HFF-Myc (cell line): ENCODE measurements at regions not wholly inside any gene's neighbourhood (a gene's known extent, or its start where the extent isn't known, plus 50 kb on each side); places are given as distances from the start of the nearest gene placed in this dataset.
A peak's percentile ranks its signal among the peaks of the same experiment; 100 is the strongest.

Source experiments
- DNase-seq: peaks from one replicate; pipeline ENCODE4 v3.0.0-alpha.2; 2011; ENCODE audit warnings: low read depth; ENCODE audit errors: extremely low read depth
- H3K4me3 ChIP-seq: replicated peaks from 2 replicates; pipeline ENCODE4 v1.5.1; 2011; ENCODE audit warnings: low read depth, mild to moderate bottlenecking, control low read depth, low read length
- TF ChIP-seq, protein P1 (sequence below): IDR thresholded peaks from 2 replicates; pipeline ENCODE4 v1.5.1; 2012; ENCODE audit warnings: mild to moderate bottlenecking, low read depth, low read length, control low read depth; ENCODE audit errors: missing control alignments

DNA sequence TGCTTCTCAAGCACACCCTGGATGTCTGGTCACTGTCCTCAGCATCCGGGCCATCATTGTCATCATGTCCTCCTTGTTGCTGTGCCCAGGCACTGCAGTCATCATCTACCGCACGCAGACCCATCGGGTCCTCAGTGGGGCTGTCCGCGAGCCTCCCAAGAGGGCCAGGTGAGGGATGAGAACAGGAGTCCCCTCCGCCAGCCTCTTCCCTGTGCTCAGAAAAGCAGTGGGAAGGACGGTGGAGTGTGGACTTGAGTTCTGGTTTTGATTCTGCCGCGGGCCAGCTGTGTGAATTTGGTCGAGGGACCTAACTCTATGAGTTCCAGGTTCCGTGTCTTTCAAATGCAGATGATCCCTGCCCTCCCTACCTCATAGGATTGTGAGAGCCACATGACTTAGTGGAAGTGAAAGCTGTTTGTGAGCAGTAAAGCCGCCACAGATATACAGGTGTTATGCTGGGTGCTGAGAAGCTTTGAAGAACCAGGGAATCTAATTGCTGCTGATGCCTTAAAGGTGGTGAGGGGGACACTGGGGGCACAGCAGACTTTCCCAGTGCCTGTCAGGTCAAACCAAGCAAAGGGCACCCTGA lies 122.9 kb upstream of the RAP1B start:
- TF ChIP-seq, protein P1, sequence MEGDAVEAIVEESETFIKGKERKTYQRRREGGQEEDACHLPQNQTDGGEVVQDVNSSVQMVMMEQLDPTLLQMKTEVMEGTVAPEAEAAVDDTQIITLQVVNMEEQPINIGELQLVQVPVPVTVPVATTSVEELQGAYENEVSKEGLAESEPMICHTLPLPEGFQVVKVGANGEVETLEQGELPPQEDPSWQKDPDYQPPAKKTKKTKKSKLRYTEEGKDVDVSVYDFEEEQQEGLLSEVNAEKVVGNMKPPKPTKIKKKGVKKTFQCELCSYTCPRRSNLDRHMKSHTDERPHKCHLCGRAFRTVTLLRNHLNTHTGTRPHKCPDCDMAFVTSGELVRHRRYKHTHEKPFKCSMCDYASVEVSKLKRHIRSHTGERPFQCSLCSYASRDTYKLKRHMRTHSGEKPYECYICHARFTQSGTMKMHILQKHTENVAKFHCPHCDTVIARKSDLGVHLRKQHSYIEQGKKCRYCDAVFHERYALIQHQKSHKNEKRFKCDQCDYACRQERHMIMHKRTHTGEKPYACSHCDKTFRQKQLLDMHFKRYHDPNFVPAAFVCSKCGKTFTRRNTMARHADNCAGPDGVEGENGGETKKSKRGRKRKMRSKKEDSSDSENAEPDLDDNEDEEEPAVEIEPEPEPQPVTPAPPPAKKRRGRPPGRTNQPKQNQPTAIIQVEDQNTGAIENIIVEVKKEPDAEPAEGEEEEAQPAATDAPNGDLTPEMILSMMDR = no peak
- no peak overlapping the region for H3K4me3 ChIP-seq
- no peak for DNase-seq

DNA sequence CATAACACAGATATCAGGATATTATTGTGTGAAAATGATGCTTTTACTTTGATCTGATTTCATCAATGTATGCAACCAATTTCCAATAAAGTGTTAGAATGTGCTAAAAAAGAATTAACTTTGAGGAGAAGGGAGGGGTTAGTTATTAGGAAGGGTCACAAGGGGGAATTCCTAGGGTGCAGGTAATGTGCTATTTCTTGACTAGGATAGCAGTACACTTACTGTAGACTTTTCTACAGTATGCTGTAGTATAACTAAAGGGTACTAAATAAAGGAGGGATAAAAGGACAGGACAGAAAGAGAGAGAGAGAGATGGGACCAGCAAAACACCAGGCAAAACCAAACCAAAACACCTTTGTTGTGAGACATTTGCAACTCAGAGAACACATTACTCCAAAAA lies 121.4 kb upstream of the RAP1B start:
- H3K4me3 ChIP-seq = no peak overlapping the region
- TF ChIP-seq, protein P1 = no peak
- DNase-seq = no peak

DNA sequence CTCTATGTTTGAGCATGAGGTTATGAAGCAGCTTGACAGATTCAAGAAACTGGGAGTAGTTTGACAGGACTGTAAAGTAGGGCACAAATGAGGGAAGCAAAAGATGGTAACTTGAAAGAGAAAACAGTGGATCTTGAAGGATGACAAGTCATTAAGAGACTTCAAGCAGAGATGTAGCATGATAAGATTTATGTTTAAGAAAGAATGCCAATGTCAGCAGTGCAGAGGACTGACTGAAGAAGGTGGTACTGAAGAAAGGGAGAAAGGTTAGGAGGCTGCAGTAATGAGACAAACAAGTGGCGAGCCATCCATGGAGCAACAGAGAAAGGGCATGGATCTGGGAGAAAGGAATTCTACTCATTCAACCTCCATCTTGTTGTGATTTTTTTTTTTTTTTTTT lies 120.2 kb upstream of the RAP1B start:
- TF ChIP-seq, protein P1 = no peak
- no peak for DNase-seq
- no peak overlapping the region for H3K4me3 ChIP-seq

DNA sequence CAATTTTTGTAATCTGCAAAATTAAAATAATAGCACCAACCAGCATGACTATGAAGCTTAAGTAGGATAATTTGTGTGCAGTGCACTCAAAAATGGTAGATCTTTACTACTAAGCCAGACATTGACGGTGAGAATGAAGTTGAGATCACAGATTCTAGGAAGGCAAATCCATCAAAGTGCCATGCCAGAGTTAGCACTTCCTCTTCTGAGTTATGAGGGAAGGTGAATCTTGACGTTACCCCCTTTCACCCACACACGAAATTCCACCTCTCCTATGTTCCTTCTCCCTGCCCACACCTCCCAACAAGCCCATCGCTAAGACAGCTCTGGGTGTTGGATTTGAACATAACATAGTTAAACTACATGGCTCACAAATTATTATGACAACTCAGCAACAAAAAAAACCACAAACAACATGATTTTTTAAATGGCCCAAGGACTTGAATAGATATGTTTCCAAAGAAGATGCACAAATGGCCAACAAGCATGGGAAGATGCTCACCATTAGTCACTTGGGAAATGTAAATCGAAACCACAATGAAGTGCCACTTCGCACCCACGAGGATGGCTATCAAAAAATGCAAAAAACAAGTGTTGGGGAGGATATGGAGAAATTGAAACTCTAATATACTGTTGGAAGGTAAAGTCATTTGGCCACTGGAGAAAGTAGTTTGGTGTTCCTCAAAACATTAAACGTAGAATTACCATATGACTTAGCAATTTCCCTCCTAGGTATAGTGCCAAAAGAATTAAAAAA lies 119.3 kb upstream of the RAP1B start:
- H3K4me3 ChIP-seq = no peak overlapping the region
- no peak for DNase-seq
- TF ChIP-seq, protein P1 = no peak

DNA sequence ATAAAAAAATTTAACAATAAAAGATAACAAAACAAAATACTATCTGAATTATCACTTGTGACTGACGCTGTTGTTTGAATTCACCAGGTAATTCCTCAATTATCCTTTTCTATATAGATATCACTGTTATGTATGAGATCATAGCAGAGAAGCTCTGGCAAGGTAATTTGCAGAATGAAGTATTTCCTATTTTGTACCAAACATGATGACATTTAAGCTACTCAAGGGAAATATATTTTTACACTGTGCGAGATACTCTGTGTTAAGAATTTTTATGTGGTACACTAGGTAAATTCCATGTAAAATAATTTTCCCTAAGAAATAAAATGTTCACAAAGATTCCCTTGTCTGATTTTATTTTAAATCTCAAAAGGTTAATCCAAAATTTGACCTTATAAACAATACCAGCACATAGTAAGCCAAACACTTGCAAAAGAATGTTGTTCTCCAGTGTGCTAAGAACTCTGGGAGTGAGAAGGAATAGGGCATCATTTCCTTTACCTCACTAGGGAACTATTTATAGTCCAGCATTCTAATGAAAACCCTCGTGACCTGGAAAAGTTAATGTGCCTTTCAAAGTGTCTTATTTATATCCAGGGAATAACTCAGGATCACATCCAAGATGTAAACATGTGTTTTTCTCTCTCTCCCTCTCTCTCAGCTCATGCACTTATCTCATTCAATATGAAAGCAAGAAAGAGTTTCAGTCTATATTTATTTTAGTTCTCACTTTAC lies 115.2 kb upstream of the RAP1B start:
- TF ChIP-seq, protein P1 = no peak
- no peak overlapping the region for H3K4me3 ChIP-seq
- DNase-seq = peak; percentile 39

DNA sequence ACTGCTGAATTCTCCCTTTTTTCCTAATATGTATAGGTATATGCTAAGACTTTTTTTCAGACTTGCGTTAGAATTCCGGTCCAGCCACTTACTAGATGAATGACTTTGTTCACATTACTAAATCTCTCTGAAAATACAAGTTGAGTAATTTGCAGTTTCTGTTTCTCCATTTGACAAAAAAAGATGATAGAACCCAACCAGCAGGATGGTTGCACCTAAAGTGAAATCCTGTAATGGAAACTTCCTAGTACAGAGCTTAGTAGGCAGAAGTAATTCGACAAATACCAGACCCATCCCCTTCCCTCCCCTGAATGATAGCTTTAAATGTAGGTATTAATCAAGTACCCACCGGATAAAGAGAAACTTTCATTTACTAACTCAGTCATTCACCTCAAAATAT lies 113.6 kb upstream of the RAP1B start:
- no peak for DNase-seq
- TF ChIP-seq, protein P1 = no peak
- no peak overlapping the region for H3K4me3 ChIP-seq
